Upper lobe of left lung (tissue), 6 donors: ENCODE measurements at regions not wholly inside any gene's neighbourhood (a gene's known extent, or its start where the extent isn't known, plus 50 kb on each side); places are given as distances from the start of the nearest gene placed in this dataset.
"Not testable (repeated sequence)": the region's sequence is repeated elsewhere in the genome, so short reads cannot be mapped to it uniquely, and the experiment has no call there.

Experiments
- ATAC-seq, 2 donors: fragments of 200-7000 bp; cut with Tn5 transposase; one replicate each; pipeline ENCODE4 v1.9.1; 2022; ENCODE audit warnings: mild to moderate bottlenecking in 2 of 2, moderate library complexity in 2 of 2; ENCODE audit not compliant: low FRiP score in 2 of 2
- DNase-seq, 2 donors: peaks; one replicate each; pipeline ENCODE4 v3.0.0-alpha.2; 2019 to 2020
- H3K27ac ChIP-seq, 4 donors: fragments of 200-600 bp; sonication (generic); one replicate each; pipeline ENCODE4 v1.5.1; 2016 to 2019
- H3K27me3 ChIP-seq, 4 donors: fragments of 200-600 bp; sonication (generic); one replicate each; pipeline ENCODE4 v1.5.1; 2017 to 2019
- H3K36me3 ChIP-seq, 4 donors: fragments of 200-600 bp; sonication (generic); one replicate each; pipeline ENCODE4 v1.5.1; 2016 to 2019
- H3K4me1 ChIP-seq, 4 donors: fragments of 200-600 bp; sonication (generic); one replicate each; pipeline ENCODE4 v1.5.1; 2018 to 2019
- H3K4me3 ChIP-seq, 4 donors: fragments of 200-600 bp; sonication (generic); one replicate each; pipeline ENCODE4 v1.5.1; 2017 to 2019; ENCODE audit warnings: mild to moderate bottlenecking in 2 of 4, moderate library complexity in 1 of 4
- H3K9me3 ChIP-seq, 4 donors: fragments of 200-600 bp; sonication (generic); one replicate each; pipeline ENCODE4 v1.5.1; 2018 to 2019
- EP300 ChIP-seq, 4 donors: sonication (generic); formaldehyde crosslinking; IDR thresholded peaks; one replicate each; pipeline ENCODE4 v1.5.1; 2017; ENCODE audit warnings: antibody characterized with exemption in 4 of 4, control low read depth in 2 of 4
- POLR2A ChIP-seq, 4 donors: fragments of 450-650 bp; IDR thresholded peaks; one replicate each; pipeline ENCODE4 v1.5.1; 2016 to 2017; ENCODE audit warnings: antibody characterized with exemption in 4 of 4, mild to moderate bottlenecking in 2 of 4
- POLR2AphosphoS5 ChIP-seq, 2 donors: sonication (generic); formaldehyde crosslinking; IDR thresholded peaks; one replicate each; pipeline ENCODE4 v1.5.1; 2017; ENCODE audit warnings: antibody characterized with exemption in 2 of 2
- WGBS, 2 donors: methylation state at CpG; one replicate each; pipeline ENCODE4 v1.1.5; 2017 to 2018; 5-methylcytosine and 5-hydroxymethylcytosine counted together
- TF ChIP-seq, protein P1 (sequence below), 6 experiments: fragments of 450-650 bp in 4 of 6; fragments of 200-600 bp in 2 of 6; sonication (generic) in 2 of 6; IDR thresholded peaks; one replicate each; pipeline ENCODE4 v1.5.1; 2016 to 2019; ENCODE audit warnings: antibody characterized with exemption in 6 of 6
- donor health status: DM: no; HTN: no; CAD: no; lungs with moderate emphysema.
- donor health status: DM: no; HTN: yes; CAD: no; lungs with severe emphysema.

DNA sequence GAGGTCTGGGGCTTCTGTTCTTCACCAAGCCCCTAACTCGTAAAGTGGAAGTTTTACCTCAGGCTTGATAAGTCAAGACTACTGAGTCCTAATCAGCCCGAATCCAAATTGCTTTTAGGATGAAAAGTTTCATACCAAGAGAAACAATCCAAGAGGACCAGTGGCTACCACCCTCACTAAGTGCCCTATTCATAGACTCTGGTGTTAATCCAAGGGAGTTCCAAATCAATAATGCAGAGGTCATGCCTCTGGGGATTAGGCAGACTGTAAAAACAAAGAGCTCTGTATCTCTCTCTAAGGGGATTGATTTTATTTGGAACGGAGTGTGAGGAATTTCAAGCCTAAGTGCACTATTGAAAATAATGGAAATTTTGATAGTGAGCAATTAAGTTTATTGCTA lies 76.3 kb upstream of the LMNTD1 start:
- TF ChIP-seq, protein P1, sequence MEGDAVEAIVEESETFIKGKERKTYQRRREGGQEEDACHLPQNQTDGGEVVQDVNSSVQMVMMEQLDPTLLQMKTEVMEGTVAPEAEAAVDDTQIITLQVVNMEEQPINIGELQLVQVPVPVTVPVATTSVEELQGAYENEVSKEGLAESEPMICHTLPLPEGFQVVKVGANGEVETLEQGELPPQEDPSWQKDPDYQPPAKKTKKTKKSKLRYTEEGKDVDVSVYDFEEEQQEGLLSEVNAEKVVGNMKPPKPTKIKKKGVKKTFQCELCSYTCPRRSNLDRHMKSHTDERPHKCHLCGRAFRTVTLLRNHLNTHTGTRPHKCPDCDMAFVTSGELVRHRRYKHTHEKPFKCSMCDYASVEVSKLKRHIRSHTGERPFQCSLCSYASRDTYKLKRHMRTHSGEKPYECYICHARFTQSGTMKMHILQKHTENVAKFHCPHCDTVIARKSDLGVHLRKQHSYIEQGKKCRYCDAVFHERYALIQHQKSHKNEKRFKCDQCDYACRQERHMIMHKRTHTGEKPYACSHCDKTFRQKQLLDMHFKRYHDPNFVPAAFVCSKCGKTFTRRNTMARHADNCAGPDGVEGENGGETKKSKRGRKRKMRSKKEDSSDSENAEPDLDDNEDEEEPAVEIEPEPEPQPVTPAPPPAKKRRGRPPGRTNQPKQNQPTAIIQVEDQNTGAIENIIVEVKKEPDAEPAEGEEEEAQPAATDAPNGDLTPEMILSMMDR (IDR thresholded peaks at IDR 0.05): no peak
- TF ChIP-seq EP300 (IDR thresholded peaks at IDR 0.05): no peak
- TF ChIP-seq POLR2AphosphoS5 (IDR thresholded peaks at IDR 0.05): no peak
- TF ChIP-seq POLR2A (IDR thresholded peaks at IDR 0.05): no peak
- no peak overlapping the region for H3K4me3 ChIP-seq
- no peaks in the 10 kb centered on the region for H3K4me1 ChIP-seq
- 89 to 92% methylated on average over 3 of the region's 3 CpGs for WGBS, 2 donors
- H3K27me3 ChIP-seq: no peaks in the 10 kb centered on the region
- ATAC-seq (no peak), DNase-seq (no peak)
- no peaks in the 10 kb centered on the region for H3K36me3 ChIP-seq
- H3K27ac ChIP-seq: no peak overlapping the region
- H3K9me3 ChIP-seq: no peaks in the 10 kb centered on the region

DNA sequence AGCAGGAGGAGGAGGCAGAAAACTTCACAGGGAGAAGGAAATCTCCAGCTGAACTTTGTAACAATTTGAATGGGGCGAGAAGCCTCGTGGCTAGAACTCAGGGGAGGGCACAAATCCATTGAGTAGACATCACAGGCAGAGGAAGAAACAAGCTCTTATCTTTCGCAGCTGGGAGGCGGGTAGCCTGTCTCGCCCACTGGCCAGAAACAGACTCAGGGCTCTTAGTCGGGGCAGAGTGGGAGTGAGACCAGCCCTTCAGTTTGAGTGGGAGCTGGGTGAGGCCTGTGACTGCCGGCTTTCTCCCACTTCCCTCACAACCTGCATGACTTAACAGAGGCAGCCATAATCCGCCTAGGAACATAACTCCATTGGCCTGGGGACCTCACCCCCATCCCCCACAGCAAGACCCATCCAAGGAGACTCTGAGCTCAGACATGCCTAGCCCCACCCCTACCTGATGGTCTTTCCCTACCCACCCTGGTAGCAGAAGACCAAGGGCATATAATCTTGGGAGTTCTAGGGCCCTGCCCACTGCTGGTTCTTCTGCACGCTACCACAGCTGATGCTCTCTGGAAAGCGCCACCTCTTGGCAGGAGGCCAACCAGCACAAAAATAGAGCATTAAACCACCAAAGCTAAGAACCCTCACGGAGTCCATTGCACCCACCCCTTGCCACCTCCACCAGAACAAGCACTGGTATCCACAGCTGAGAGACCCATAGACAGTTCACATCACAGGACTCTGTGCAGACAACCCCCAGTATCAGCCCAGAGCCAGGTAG lies 77.8 kb upstream of the LMNTD1 start:
- DNase-seq, H3K27ac ChIP-seq, H3K4me1 ChIP-seq, H3K36me3 ChIP-seq, H3K4me3 ChIP-seq, H3K9me3 ChIP-seq, ATAC-seq, H3K27me3 ChIP-seq: not testable (repeated sequence)
- WGBS, 2 donors: 87 to 90% methylated on average over 7 to 11 of the region's 11 CpGs

- H3K27me3 ChIP-seq, H3K4me3 ChIP-seq, H3K36me3 ChIP-seq, H3K9me3 ChIP-seq, ATAC-seq, H3K27ac ChIP-seq, H3K4me1 ChIP-seq, DNase-seq: not testable (repeated sequence)
- 76 to 89% methylated on average over 1 of the region's 1 CpG for WGBS, 2 donors
Measured at GRCh38 chr12:25633149-25633548, 80.1 kb upstream of the LMNTD1 start.

- H3K27me3 ChIP-seq: no peaks in the 10 kb centered on the region
- ATAC-seq (no peak), DNase-seq (no peak)
- TF ChIP-seq POLR2A (IDR thresholded peaks at IDR 0.05) (no peak), POLR2AphosphoS5 (IDR thresholded peaks at IDR 0.05) (no peak), EP300 (IDR thresholded peaks at IDR 0.05) (no peak)
- TF ChIP-seq, protein P1 (IDR thresholded peaks at IDR 0.05): no peak
- H3K27ac ChIP-seq: no peak overlapping the region
- H3K4me1 ChIP-seq: no peaks in the 10 kb centered on the region
- H3K4me3 ChIP-seq: no peak overlapping the region
- no peaks in the 10 kb centered on the region for H3K9me3 ChIP-seq
- H3K36me3 ChIP-seq: no peaks in the 10 kb centered on the region
Measured at GRCh38 chr12:25637752-25638151, 84.7 kb upstream of the LMNTD1 start.

DNA sequence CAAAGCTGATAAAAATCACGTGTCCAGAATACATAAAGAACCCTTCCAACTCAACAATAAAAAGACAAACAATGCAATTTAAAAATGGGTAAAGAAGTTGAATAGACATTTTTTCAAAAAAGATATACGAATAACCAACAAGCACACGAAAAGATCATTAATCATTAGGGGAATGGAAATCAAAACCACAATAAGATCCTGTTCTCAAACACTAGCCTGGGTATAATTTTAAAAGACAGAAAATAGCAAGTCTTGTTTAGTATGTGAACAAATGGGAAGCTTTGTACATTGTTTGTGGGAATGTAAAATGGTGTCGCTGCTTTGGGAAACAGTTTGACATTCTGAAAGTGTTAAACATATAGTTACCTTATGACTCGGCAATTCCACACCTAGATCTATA lies 86.3 kb upstream of the LMNTD1 start:
- no peaks in the 10 kb centered on the region for H3K27me3 ChIP-seq
- H3K4me1 ChIP-seq: no peaks in the 10 kb centered on the region
- TF ChIP-seq POLR2A (IDR thresholded peaks at IDR 0.05): no peak
- TF ChIP-seq, protein P1 (IDR thresholded peaks at IDR 0.05): no peak
- no peak for TF ChIP-seq POLR2AphosphoS5 (IDR thresholded peaks at IDR 0.05)
- TF ChIP-seq EP300 (IDR thresholded peaks at IDR 0.05): no peak
- no peaks in the 10 kb centered on the region for H3K36me3 ChIP-seq
- DNase-seq (no peak), ATAC-seq (no peak)
- no peak overlapping the region for H3K4me3 ChIP-seq
- H3K9me3 ChIP-seq: no peaks in the 10 kb centered on the region
- 72% methylated on average over 5 of the region's 5 CpGs for WGBS, 2 donors
- no peak overlapping the region for H3K27ac ChIP-seq

GRCh38 chr12:25644979-25645378 lies 91.9 kb upstream of the LMNTD1 start:
- Histone ChIP-seq H3K4me3 (no peak overlapping the region), H3K27ac (no peak overlapping the region), H3K36me3 (no peaks in the 10 kb centered on the region), H3K9me3 (no peaks in the 10 kb centered on the region), H3K4me1 (peaks cover 0 to 7% (median 3%) of the 10 kb centered on the region in 4 donors), H3K27me3 (no peaks in the 10 kb centered on the region)
- DNase-seq (no peak), ATAC-seq (no peak)
- TF ChIP-seq POLR2AphosphoS5 (IDR thresholded peaks at IDR 0.05) (no peak), POLR2A (IDR thresholded peaks at IDR 0.05) (no peak), EP300 (IDR thresholded peaks at IDR 0.05) (no peak)
- TF ChIP-seq, protein P1 (IDR thresholded peaks at IDR 0.05): no peak
- 68 to 69% methylated on average over 3 of the region's 3 CpGs for WGBS, 2 donors
